Osteocyte (in vitro differentiated cells): ENCODE measurements at regions not wholly inside any gene's neighbourhood (a gene's known extent, or its start where the extent isn't known, plus 50 kb on each side); places are given as distances from the start of the nearest gene placed in this dataset.

Experiments used
- DNase-seq: peaks from one replicate; pipeline ENCODE4 v3.0.0; 2021; ENCODE audit warnings: mixed read lengths; ENCODE audit not compliant: unreplicated experiment; ENCODE audit errors: extremely low spot score
- H3K27ac Mint-ChIP-seq: one replicate; pipeline ENCODE4 v1.8.0; 2021; ENCODE audit warnings: mild to moderate bottlenecking, mixed read lengths; ENCODE audit not compliant: unreplicated experiment
- H3K27me3 Mint-ChIP-seq: one replicate; pipeline ENCODE4 v1.8.0; 2021; ENCODE audit warnings: mixed read lengths; ENCODE audit not compliant: unreplicated experiment
- H3K36me3 Mint-ChIP-seq: one replicate; pipeline ENCODE4 v1.8.0; 2021; ENCODE audit warnings: mixed read lengths; ENCODE audit not compliant: unreplicated experiment
- H3K4me1 Mint-ChIP-seq: one replicate; pipeline ENCODE4 v1.8.0; 2021; ENCODE audit warnings: mixed read lengths; ENCODE audit not compliant: unreplicated experiment
- H3K4me3 Mint-ChIP-seq: one replicate; pipeline ENCODE4 v1.8.0; 2021; ENCODE audit warnings: mild to moderate bottlenecking, moderate library complexity, mixed read lengths; ENCODE audit not compliant: unreplicated experiment
- H3K9me3 Mint-ChIP-seq: one replicate; pipeline ENCODE4 v1.8.0; 2021; ENCODE audit warnings: mixed read lengths; ENCODE audit not compliant: unreplicated experiment
- TF ChIP-seq, protein P1 (sequence below): fragments of 200-600 bp; sonication (generic); IDR thresholded peaks from 2 replicates; pipeline ENCODE4 v1.5.0; 2021; ENCODE audit warnings: antibody characterized with exemption, mild to moderate bottlenecking, moderate library complexity

DNA sequence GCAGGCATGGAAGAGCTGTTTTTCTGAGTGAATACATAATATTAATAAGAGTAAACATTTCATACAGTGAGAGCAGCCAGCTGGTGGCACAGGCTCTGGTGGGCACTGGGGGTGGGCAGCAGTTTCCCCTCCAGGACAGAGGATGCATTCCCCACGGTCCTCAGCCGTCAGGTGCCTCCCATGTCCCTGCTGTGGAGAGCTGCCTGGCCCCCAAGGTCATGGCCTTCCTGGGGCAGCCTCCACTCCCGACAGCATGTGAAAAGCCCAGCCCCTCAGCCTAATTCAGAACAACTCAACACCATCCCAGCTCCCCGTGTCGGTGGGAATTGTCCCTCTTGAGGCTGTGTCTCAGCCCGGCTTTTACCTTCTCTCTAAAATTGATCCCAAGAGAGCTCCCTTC, 147.4 kb downstream of the GALR1 start:
- TF ChIP-seq, protein P1, sequence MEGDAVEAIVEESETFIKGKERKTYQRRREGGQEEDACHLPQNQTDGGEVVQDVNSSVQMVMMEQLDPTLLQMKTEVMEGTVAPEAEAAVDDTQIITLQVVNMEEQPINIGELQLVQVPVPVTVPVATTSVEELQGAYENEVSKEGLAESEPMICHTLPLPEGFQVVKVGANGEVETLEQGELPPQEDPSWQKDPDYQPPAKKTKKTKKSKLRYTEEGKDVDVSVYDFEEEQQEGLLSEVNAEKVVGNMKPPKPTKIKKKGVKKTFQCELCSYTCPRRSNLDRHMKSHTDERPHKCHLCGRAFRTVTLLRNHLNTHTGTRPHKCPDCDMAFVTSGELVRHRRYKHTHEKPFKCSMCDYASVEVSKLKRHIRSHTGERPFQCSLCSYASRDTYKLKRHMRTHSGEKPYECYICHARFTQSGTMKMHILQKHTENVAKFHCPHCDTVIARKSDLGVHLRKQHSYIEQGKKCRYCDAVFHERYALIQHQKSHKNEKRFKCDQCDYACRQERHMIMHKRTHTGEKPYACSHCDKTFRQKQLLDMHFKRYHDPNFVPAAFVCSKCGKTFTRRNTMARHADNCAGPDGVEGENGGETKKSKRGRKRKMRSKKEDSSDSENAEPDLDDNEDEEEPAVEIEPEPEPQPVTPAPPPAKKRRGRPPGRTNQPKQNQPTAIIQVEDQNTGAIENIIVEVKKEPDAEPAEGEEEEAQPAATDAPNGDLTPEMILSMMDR = no peak
- no peaks in the 10 kb centered on the region for H3K27me3 Mint-ChIP-seq
- no peaks in the 10 kb centered on the region for H3K4me1 Mint-ChIP-seq
- no peaks in the 10 kb centered on the region for H3K36me3 Mint-ChIP-seq
- H3K9me3 Mint-ChIP-seq = peaks cover 9% of the 10 kb centered on the region
- H3K27ac Mint-ChIP-seq = no peak overlapping the region
- DNase-seq = no peak
- H3K4me3 Mint-ChIP-seq = no peak overlapping the region

DNA sequence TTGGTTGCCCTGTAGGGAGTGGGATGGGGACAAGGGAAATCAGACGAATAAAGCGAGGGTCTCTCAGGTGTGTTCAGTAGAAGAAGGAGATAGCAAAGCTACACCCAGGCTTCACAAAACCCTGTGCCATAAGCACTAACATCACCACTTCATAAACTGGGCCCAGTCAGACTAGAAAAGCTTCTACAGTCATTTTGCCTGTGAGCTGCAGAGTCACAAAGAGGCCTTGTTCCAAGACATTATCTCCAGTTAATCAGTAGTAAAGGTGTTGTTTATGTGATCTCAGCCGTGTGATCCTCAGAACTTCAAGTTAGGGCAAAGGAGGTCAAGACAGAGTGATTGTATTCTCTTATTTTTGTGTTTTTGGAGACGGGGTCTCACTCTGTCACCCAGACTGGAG, 148.0 kb downstream of the GALR1 start:
- Mint-ChIP-seq H3K4me1 (no peaks in the 10 kb centered on the region), H3K9me3 (peaks cover 4% of the 10 kb centered on the region), H3K27me3 (no peaks in the 10 kb centered on the region), H3K36me3 (no peaks in the 10 kb centered on the region), H3K27ac (no peak overlapping the region), H3K4me3 (no peak overlapping the region)
- TF ChIP-seq, protein P1 = no peak
- no peak for DNase-seq

DNA sequence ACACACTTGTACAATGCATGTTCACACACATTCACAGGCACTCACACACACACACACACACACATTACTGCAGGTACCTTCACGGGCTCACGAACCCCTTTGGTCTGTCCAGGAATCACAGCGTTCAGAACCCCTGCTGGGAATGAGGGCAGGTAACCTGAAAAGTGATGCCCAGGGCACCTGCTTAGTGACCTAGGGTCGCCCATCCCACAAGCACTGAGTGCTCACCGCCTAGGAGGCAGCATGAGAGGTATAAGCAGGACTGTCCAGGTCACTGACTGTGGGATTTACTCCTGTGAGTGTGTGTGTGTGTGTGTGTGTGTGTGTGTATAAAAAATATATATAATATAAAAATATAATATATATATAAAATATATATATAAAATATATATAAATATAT, 150.9 kb downstream of the GALR1 start:
- DNase-seq = no peak
- no peaks in the 10 kb centered on the region for H3K36me3 Mint-ChIP-seq
- H3K9me3 Mint-ChIP-seq = no peaks in the 10 kb centered on the region
- no peaks in the 10 kb centered on the region for H3K27me3 Mint-ChIP-seq
- H3K27ac Mint-ChIP-seq = no peak overlapping the region
- no peaks in the 10 kb centered on the region for H3K4me1 Mint-ChIP-seq
- no peak overlapping the region for H3K4me3 Mint-ChIP-seq
- TF ChIP-seq, protein P1 = no peak

DNA sequence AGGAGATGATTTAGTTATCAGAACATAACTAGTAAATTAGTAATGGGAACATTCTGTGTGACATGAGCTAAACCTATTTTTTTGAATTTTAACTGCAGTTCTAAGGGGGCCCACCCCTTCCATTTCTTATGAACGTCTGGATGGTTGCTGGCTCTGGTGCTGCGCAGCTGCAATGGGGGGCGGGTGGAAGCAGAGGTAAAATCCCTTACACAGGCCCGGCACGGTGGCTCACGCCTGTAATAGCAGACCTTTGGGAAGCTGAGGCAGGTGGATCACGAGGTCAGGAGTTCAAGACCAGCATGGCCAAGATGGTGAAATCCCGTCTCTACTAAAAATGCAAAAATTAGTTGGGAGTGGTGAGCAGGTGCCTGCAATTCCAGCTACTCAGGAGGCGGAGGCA, 151.5 kb downstream of the GALR1 start:
- no peaks in the 10 kb centered on the region for H3K27me3 Mint-ChIP-seq
- H3K4me3 Mint-ChIP-seq = no peak overlapping the region
- no peaks in the 10 kb centered on the region for H3K4me1 Mint-ChIP-seq
- no peak overlapping the region for H3K27ac Mint-ChIP-seq
- TF ChIP-seq, protein P1 = no peak
- no peaks in the 10 kb centered on the region for H3K36me3 Mint-ChIP-seq
- DNase-seq = no peak
- no peaks in the 10 kb centered on the region for H3K9me3 Mint-ChIP-seq

DNA sequence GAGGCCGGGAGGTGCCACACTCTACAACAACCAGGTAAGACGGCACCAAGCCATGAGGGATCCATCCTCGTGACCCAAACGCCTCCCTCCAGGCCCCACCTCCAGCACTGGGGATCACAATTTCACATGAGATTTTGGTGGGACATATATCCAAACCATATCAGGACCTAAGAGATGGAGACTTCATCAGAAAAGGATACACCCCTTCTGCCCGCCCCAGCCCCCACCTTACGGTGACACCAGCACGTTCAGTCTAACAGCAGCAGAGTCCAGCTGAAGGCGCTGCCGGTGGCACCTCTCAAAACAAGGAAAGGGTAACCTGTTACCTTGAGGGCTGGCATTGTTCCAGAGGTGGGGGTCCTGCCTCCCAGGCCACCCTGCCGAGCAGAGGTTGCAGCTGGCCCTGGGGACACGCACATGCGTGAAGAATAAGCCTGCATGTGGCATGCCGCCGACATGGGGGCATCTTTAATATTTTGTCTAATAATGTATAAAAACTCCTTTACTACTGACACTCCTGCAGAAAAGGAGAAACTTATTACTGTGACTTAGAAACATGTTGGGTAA, 154.4 kb downstream of the GALR1 start:
- DNase-seq = no peak
- no peaks in the 10 kb centered on the region for H3K4me1 Mint-ChIP-seq
- H3K9me3 Mint-ChIP-seq = no peaks in the 10 kb centered on the region
- no peak overlapping the region for H3K27ac Mint-ChIP-seq
- H3K27me3 Mint-ChIP-seq = no peaks in the 10 kb centered on the region
- H3K36me3 Mint-ChIP-seq = no peaks in the 10 kb centered on the region
- H3K4me3 Mint-ChIP-seq = no peak overlapping the region
- TF ChIP-seq, protein P1 = no peak
